ENCODE measurements at regions not wholly inside any gene's neighbourhood (a gene's known extent, or its start where the extent isn't known, plus 50 kb on each side); places are given as distances from the start of the nearest gene placed in this dataset.

DNA sequence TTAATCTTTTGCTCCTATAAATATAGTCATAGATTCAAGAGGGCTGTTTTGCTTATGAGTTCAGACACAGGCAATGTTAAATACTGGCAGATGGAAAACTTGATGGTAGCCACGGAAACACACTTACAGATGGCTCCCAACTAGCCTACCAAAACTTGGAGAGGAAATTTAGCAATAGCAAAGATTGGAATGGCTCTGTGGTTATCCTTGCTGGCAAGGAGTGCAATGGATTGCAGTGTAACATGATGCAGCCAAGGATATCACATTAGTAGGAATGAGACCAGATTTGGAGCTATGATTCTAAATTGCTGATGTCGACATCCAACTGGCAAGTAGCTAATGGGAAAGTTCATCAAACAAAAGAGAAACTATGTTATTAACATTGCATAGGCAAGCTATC lies 791.0 kb upstream of the DIAPH2 start:
- TF ChIP-seq BCL11A (IDR thresholded peaks at IDR 0.05; ENCODE audit: low read depth in 2 of 2, low read length in 2 of 2): no peak
- no peak for TF ChIP-seq SIN3A (conservative IDR thresholded peaks at IDR 0.05 in 1 of 2, IDR thresholded peaks at IDR 0.05 in 1 of 2; ENCODE audit: low read depth in 1 of 2, low read length in 2 of 2)
- TF ChIP-seq, protein P1, sequence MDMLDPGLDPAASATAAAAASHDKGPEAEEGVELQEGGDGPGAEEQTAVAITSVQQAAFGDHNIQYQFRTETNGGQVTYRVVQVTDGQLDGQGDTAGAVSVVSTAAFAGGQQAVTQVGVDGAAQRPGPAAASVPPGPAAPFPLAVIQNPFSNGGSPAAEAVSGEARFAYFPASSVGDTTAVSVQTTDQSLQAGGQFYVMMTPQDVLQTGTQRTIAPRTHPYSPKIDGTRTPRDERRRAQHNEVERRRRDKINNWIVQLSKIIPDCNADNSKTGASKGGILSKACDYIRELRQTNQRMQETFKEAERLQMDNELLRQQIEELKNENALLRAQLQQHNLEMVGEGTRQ (IDR thresholded peaks at IDR 0.05; ENCODE audit: low read length): no peak
- TF ChIP-seq YY1 (IDR thresholded peaks at IDR 0.05; ENCODE audit: low read depth, low read length): no peak
- no peak for TF ChIP-seq KDM1A (IDR thresholded peaks at IDR 0.05; ENCODE audit: borderline replicate concordance, low read length)
- TF ChIP-seq MAFK (IDR thresholded peaks at IDR 0.05; ENCODE audit: low read depth, low read length): no peak
- no peak for TF ChIP-seq ZNF274 (IDR thresholded peaks at IDR 0.05; ENCODE audit: borderline replicate concordance, extremely low read depth, low read length)
- H2AFZ ChIP-seq (ENCODE audit: low read length): no peak overlapping the region
- no peak overlapping the region for H2BK5ac ChIP-seq (ENCODE audit: low read depth, low read length)
- no peak overlapping the region for H3K4ac ChIP-seq (replicated peaks; ENCODE audit: insufficient read length, low read depth, low read length)
- no peaks in the 10 kb centered on the region for H4K20me1 ChIP-seq (replicated peaks in 1 of 2; ENCODE audit: control insufficient read depth in 1 of 2, insufficient read depth in 2 of 2, low read length in 2 of 2)
- H3K23me2 ChIP-seq (ENCODE audit: low read depth, low read length): no peaks in the 10 kb centered on the region
- no peak overlapping the region for H2BK120ac ChIP-seq (replicated peaks; ENCODE audit: low read depth, low read length)
- POLR2A ChIA-PET (ENCODE audit: partially characterized antibody): no interaction called here
- H3K23ac ChIP-seq (ENCODE audit: insufficient read length): no peak overlapping the region
- no peak overlapping the region for H3K4me3 ChIP-seq (ENCODE audit: extremely low read depth in 1 of 4, insufficient read depth in 2 of 4, low read depth in 3 of 4, low read length in 4 of 4)
- H4K91ac ChIP-seq (replicated peaks; ENCODE audit: insufficient read length, low read length): no peak overlapping the region
- WGBS, 2 experiments (ENCODE audit: extremely low coverage in 1 of 2, insufficient coverage in 1 of 2, insufficient read length in 1 of 2, insufficient replicate concordance in 2 of 2, low coverage in 1 of 2, low lambda C conversion rate in 2 of 2, missing lambda C conversion rate in 1 of 2): 88% methylated on average over 2 of the region's 2 CpGs; no CpG with 5 or more reads in 1 of the 2 experiments
- H2AK5ac ChIP-seq (ENCODE audit: low read depth, low read length): no peak overlapping the region
- H3K9me3 ChIP-seq (ENCODE audit: insufficient read depth in 2 of 2, low read depth in 1 of 2, low read length in 1 of 2): no peaks in the 10 kb centered on the region
- DNase-seq (ENCODE audit: low read depth in 1 of 2, low spot score in 2 of 2) (no peak), FAIRE-seq (no peak)
- H3K56ac ChIP-seq (replicated peaks; ENCODE audit: insufficient read length, low read depth, low read length): no peak overlapping the region
- H3K9ac ChIP-seq (replicated peaks in 1 of 4; ENCODE audit: extremely low read depth in 1 of 4, low read depth in 3 of 4, low read length in 3 of 4): no peak overlapping the region
- H3K4me2 ChIP-seq (ENCODE audit: insufficient read depth in 1 of 2, low read depth in 2 of 2, low read length in 2 of 2): no peak overlapping the region
- H2BK12ac ChIP-seq (ENCODE audit: low read depth, low read length): no peak overlapping the region
- no peak overlapping the region for H4K8ac ChIP-seq (ENCODE audit: extremely low read depth, insufficient read depth, low read length)
- H3K18ac ChIP-seq (ENCODE audit: extremely low read depth, low read length): no peak overlapping the region
- H3K4me1 ChIP-seq (replicated peaks in 1 of 4; ENCODE audit: control insufficient read depth in 3 of 4, insufficient read depth in 4 of 4, low read length in 3 of 4): no peaks in the 10 kb centered on the region
- no peak overlapping the region for H2BK15ac ChIP-seq (ENCODE audit: low read length)
- no peaks in the 10 kb centered on the region for H3K79me1 ChIP-seq (ENCODE audit: low read depth, low read length)
- H3K14ac ChIP-seq (ENCODE audit: insufficient read length): no peak overlapping the region
- no peaks in the 10 kb centered on the region for H3K27me3 ChIP-seq (replicated peaks in 1 of 4; ENCODE audit: control insufficient read depth in 3 of 4, extremely low read depth in 1 of 4, insufficient read depth in 3 of 4, low read length in 3 of 4)
- H3K27ac ChIP-seq (ENCODE audit: low read depth, low read length): no peak overlapping the region
- no peak overlapping the region for H2BK20ac ChIP-seq (ENCODE audit: low read length)
- no peaks in the 10 kb centered on the region for H3K36me3 ChIP-seq (ENCODE audit: control insufficient read depth in 2 of 4, insufficient read depth in 4 of 4, low read length in 3 of 4)
- CTCF ChIA-PET (ENCODE audit: partially characterized antibody): no interaction called here
- no peaks in the 10 kb centered on the region for H3K79me2 ChIP-seq (ENCODE audit: control insufficient read depth in 1 of 2, insufficient read depth in 2 of 2, low read length in 2 of 2)
- no peak overlapping the region for H4K5ac ChIP-seq (ENCODE audit: insufficient read length, low read depth, low read length)

All from H1 (cell line).